Loucy (cell line): ENCODE measurements at regions not wholly inside any gene's neighbourhood (a gene's known extent, or its start where the extent isn't known, plus 50 kb on each side); places are given as distances from the start of the nearest gene placed in this dataset.
A peak's percentile ranks its signal among the peaks of the same experiment; 100 is the strongest.
"Not testable (repeated sequence)": the region's sequence is repeated elsewhere in the genome, so short reads cannot be mapped to it uniquely, and the experiment has no call there.

Experiments
- H2AFZ ChIP-seq: fragments of 200-600 bp; sonication (generic); 2 replicates; pipeline ENCODE4 v1.6.0; 2016; ENCODE audit warnings: antibody characterized with exemption, mild to moderate bottlenecking, low read length, moderate library complexity
- H3F3A ChIP-seq: fragments of 200-600 bp; 2 replicates; pipeline ENCODE4 v1.6.0; 2016; ENCODE audit warnings: antibody characterized with exemption, low read depth, mild to moderate bottlenecking
- H3K27me3 ChIP-seq: fragments of 200-600 bp; sonication (generic); 2 replicates; pipeline ENCODE4 v1.6.1; 2014; ENCODE audit warnings: low read length, mild to moderate bottlenecking; ENCODE audit not compliant: insufficient read depth, poor library complexity, severe bottlenecking
- H3K36me3 ChIP-seq: fragments of 200-600 bp; sonication (generic); 2 replicates; pipeline ENCODE4 v1.6.1; 2016; ENCODE audit warnings: low read length; ENCODE audit not compliant: insufficient read depth
- H3K4me1 ChIP-seq: fragments of 200-600 bp; sonication (generic); 2 replicates; pipeline ENCODE4 v1.5.1; 2014; ENCODE audit warnings: low read length, mild to moderate bottlenecking; ENCODE audit not compliant: insufficient read depth, poor library complexity, severe bottlenecking
- H3K4me2 ChIP-seq: fragments of 200-600 bp; sonication (generic); 2 replicates; pipeline ENCODE4 v1.6.0; 2014; ENCODE audit warnings: antibody characterized with exemption, low read length, low read depth, mild to moderate bottlenecking; ENCODE audit not compliant: poor library complexity, severe bottlenecking
- H3K4me3 ChIP-seq: fragments of 200-600 bp; sonication (generic); 2 replicates; pipeline ENCODE4 v1.5.1; 2014; ENCODE audit warnings: low read length, mild to moderate bottlenecking, mixed read lengths; ENCODE audit not compliant: poor library complexity, severe bottlenecking
- H3K79me2 ChIP-seq: fragments of 200-600 bp; sonication (generic); 2 replicates; pipeline ENCODE4 v1.6.1; 2014; ENCODE audit warnings: low read length; ENCODE audit not compliant: insufficient read depth
- H3K9ac ChIP-seq: fragments of 200-600 bp; sonication (generic); 2 replicates; pipeline ENCODE4 v1.6.0; 2014; ENCODE audit warnings: mild to moderate bottlenecking, low read depth, low read length, moderate library complexity; ENCODE audit not compliant: poor library complexity, severe bottlenecking
- H3K9me2 ChIP-seq: fragments of 200-600 bp; sonication (generic); replicated peaks from 2 replicates; pipeline ENCODE4 v1.6.1; 2016; ENCODE audit warnings: low read depth, low read length, mixed read lengths
- H3K9me3 ChIP-seq: fragments of 200-600 bp; sonication (generic); 2 replicates; pipeline ENCODE4 v1.6.1; 2014; ENCODE audit warnings: mild to moderate bottlenecking, antibody characterized with exemption, low read length, low read depth; ENCODE audit not compliant: insufficient read depth
- H4K20me1 ChIP-seq: fragments of 200-600 bp; sonication (generic); 2 replicates; pipeline ENCODE4 v1.6.0; 2014; ENCODE audit warnings: antibody characterized with exemption, low read length, mild to moderate bottlenecking; ENCODE audit not compliant: insufficient read depth, poor library complexity, severe bottlenecking
- CTCF ChIP-seq: fragments of 200-600 bp; sonication (generic); conservative IDR thresholded peaks from 2 replicates; pipeline ENCODE4 v1.5.1; 2014; ENCODE audit warnings: mild to moderate bottlenecking, antibody characterized with exemption, low read length
- EZH2phosphoT487 ChIP-seq: fragments of 200-600 bp; IDR thresholded peaks from 2 replicates; pipeline ENCODE4 v1.6.1; 2018; ENCODE audit warnings: antibody characterized with exemption, mild to moderate bottlenecking, moderate library complexity, borderline replicate concordance

- Histone ChIP-seq H3K36me3 (no peaks in the 10 kb centered on the region), H3K9me2 (no peaks in the 10 kb centered on the region), H3K9ac (no peak overlapping the region), H3F3A (no peaks in the 10 kb centered on the region), H4K20me1 (no peaks in the 10 kb centered on the region), H3K4me1 (no peaks in the 10 kb centered on the region), H3K4me2 (no peak overlapping the region), H3K9me3 (no peaks in the 10 kb centered on the region), H2AFZ (no peak overlapping the region), H3K79me2 (no peaks in the 10 kb centered on the region), H3K27me3 (no peaks in the 10 kb centered on the region), H3K4me3 (no peak overlapping the region)
- TF ChIP-seq CTCF: no peak
- TF ChIP-seq EZH2phosphoT487: no peak
Observed at GRCh38 chr22:25331050-25331449, 111.6 kb downstream of the CRYBB2 start.

GRCh38 chr22:25331911-25332310 lies 112.5 kb downstream of the CRYBB2 start:
- H2AFZ ChIP-seq, H3K4me1 ChIP-seq, H3K4me3 ChIP-seq, H3K27me3 ChIP-seq, H3K79me2 ChIP-seq, H3K9me3 ChIP-seq, H3F3A ChIP-seq, H4K20me1 ChIP-seq, H3K9ac ChIP-seq, H3K9me2 ChIP-seq, H3K4me2 ChIP-seq, H3K36me3 ChIP-seq: not testable (repeated sequence)

GRCh38 chr22:25332386-25332785 lies 112.9 kb downstream of the CRYBB2 start:
- H3K4me3 ChIP-seq: no peak overlapping the region
- H4K20me1 ChIP-seq: no peaks in the 10 kb centered on the region
- H3K36me3 ChIP-seq: no peaks in the 10 kb centered on the region
- H3K9me3 ChIP-seq: no peaks in the 10 kb centered on the region
- no peak overlapping the region for H3K4me2 ChIP-seq
- no peaks in the 10 kb centered on the region for H3K79me2 ChIP-seq
- H3K4me1 ChIP-seq: no peaks in the 10 kb centered on the region
- H3K9ac ChIP-seq: no peak overlapping the region
- H2AFZ ChIP-seq: no peak overlapping the region
- H3K9me2 ChIP-seq: no peaks in the 10 kb centered on the region
- no peak for TF ChIP-seq CTCF
- no peak for TF ChIP-seq EZH2phosphoT487
- H3F3A ChIP-seq: no peaks in the 10 kb centered on the region
- no peaks in the 10 kb centered on the region for H3K27me3 ChIP-seq

GRCh38 chr22:25334162-25334490 lies 114.7 kb downstream of the CRYBB2 start:
- TF ChIP-seq EZH2phosphoT487: no peak
- TF ChIP-seq CTCF: peak; percentile 69
- Histone ChIP-seq H3K79me2 (no peaks in the 10 kb centered on the region), H3K36me3 (no peaks in the 10 kb centered on the region), H2AFZ (no peak overlapping the region), H3K4me1 (no peaks in the 10 kb centered on the region), H3F3A (no peaks in the 10 kb centered on the region), H3K9ac (no peak overlapping the region), H4K20me1 (no peaks in the 10 kb centered on the region), H3K27me3 (no peaks in the 10 kb centered on the region), H3K4me3 (no peak overlapping the region), H3K9me3 (no peaks in the 10 kb centered on the region), H3K9me2 (no peaks in the 10 kb centered on the region), H3K4me2 (no peak overlapping the region)

DNA sequence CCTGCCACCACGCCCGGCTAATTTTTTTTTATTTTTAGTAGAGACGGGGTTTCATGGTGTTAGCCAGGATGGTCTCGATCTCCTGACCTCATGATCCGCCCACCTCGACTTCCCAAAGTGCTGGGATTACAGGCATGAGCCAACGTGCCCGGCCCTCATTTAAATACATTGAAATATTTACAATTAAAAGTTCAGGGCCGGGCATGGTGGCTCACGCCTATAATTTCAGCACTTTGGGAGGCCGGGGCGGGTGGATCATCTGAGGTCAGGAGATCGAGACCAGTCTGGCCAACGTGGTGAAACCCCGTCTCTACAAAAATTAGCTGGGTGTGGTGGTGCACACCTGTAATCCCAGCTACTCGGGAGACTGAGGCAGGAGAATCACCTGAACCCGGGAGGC lies 115.2 kb downstream of the CRYBB2 start:
- not testable (repeated sequence) for H3K9me2 ChIP-seq, H3K4me2 ChIP-seq, H3K9ac ChIP-seq, H3K9me3 ChIP-seq, H3K27me3 ChIP-seq, H4K20me1 ChIP-seq, H3K79me2 ChIP-seq, H3K36me3 ChIP-seq, H2AFZ ChIP-seq, H3F3A ChIP-seq, H3K4me3 ChIP-seq, H3K4me1 ChIP-seq

- not testable (repeated sequence) for H3K9me2 ChIP-seq, H2AFZ ChIP-seq, H3K79me2 ChIP-seq, H3K27me3 ChIP-seq, H3K9me3 ChIP-seq, H3K4me3 ChIP-seq, H3K4me2 ChIP-seq, H3K4me1 ChIP-seq, H3F3A ChIP-seq, H3K9ac ChIP-seq, H3K36me3 ChIP-seq, H4K20me1 ChIP-seq
Observed at GRCh38 chr22:25335276-25335675, 115.8 kb downstream of the CRYBB2 start.
